GM12865 (cell line): ENCODE measurements at regions not wholly inside any gene's neighbourhood (a gene's known extent, or its start where the extent isn't known, plus 50 kb on each side); places are given as distances from the start of the nearest gene placed in this dataset.

Experiments
- DNase-seq: peaks from one replicate; pipeline ENCODE4 v3.0.0; 2010; ENCODE audit warnings: low read depth
- H3K4me3 ChIP-seq: 2 replicates; pipeline ENCODE4 v1.5.1; 2011; ENCODE audit warnings: mild to moderate bottlenecking, low read depth, low read length, control low read depth
- CTCF ChIP-seq: IDR thresholded peaks from 2 replicates; pipeline ENCODE4 v1.5.1; 2011; ENCODE audit warnings: low read length, control low read depth, low read depth, inconsistent platforms; ENCODE audit not compliant: insufficient read depth; ENCODE audit errors: missing control alignments

- DNase-seq = no peak
- no peak overlapping the region for H3K4me3 ChIP-seq
- TF ChIP-seq CTCF = no peak
These were observed 578.6 kb upstream of the CHAC2 start for GRCh38 chr2:53188851-53189510.

DNA sequence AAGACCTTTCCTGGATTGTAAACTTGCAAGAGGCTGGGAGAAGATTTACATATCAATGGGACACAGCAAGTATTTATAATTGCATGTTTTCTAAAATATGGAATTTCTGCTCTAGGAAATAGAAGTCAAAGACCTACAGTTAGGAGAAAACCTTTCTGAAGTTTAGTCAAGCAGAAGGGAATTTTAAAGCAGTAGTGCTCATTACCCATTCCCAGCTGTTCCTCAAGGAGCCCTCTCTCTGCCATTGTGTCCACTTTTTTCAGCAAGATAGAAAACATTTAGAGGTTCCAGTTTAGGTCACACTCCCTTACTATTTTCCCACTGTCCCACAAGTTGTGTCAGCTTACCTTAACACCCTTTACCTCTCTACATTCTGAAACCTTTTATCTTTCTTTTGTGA is 584.0 kb upstream of the CHAC2 start:
- DNase-seq = no peak
- H3K4me3 ChIP-seq = no peak overlapping the region
- TF ChIP-seq CTCF = no peak

DNA sequence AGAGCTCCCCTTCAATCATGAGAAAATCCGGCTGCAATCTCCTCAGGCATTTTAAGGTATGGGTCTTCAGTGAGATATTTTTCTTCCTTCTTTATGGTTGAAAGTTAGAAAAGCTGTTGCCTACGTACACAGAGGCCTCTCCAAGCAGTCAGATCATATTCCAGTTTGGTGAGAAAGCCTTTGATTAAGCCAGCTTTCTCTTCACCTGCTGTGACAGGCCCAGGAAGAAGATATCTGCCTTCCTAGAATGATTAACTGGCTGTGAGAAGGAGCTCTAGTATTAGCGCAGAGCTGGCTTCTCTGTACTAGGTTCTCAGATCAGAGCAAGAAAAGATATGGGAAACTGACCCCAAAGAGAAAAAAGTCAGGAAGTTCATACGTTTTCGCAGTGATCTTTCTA is 585.0 kb upstream of the CHAC2 start:
- DNase-seq = no peak
- H3K4me3 ChIP-seq = no peak overlapping the region
- TF ChIP-seq CTCF = no peak

DNA sequence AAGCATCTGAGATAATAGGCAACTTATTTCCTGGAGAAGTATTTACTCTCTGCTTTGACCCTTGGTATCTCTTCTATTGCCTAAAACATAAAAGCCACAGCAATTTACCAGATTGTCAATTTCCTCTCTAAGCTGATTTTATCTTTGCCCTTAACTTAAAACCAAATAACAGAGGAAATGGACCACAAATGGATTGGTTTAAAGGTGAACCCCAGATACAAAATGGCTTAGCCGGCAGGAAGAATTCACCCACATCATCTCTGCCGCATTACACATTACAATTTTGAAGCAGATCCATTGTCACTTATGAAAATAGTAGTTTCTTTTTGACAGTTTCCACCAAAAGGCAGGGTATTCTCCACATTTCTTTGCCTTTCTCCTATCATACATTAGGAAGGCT is 585.8 kb upstream of the CHAC2 start:
- TF ChIP-seq CTCF = no peak
- H3K4me3 ChIP-seq = no peak overlapping the region
- DNase-seq = no peak

- TF ChIP-seq CTCF = no peak
- DNase-seq = no peak
- no peak overlapping the region for H3K4me3 ChIP-seq
These were observed 590.3 kb upstream of the CHAC2 start for GRCh38 chr2:53177327-53177726.

DNA sequence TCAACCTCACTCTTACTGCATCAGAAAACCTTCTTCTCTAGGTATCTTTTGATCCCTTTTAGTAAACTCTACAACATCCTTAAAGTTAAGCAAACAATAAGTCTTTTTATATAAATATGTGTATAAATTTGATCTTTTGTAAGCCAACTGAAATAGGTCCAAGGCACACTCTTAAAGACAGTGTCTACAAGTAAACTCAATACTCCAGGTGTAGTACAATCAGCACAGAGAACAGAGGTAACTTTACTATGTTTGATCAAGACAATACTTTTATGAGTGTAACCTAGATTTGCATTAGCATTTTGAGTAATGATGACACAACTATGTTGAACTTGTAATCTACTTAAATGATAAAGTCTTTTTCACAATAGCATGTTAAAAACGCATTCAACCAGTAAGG is 593.1 kb upstream of the CHAC2 start:
- no peak for DNase-seq
- no peak overlapping the region for H3K4me3 ChIP-seq
- no peak for TF ChIP-seq CTCF
